H1 (cell line): ENCODE measurements at regions not wholly inside any gene's neighbourhood (a gene's known extent, or its start where the extent isn't known, plus 50 kb on each side); places are given as distances from the start of the nearest gene placed in this dataset.

Experiments used
- CTCF ChIA-PET: fragments of 300-600 bp; sonication (Branson Sonifier 250); formaldehyde crosslinking; loops from one replicate; lab custom pipeline; 2021; ENCODE audit not compliant: partially characterized antibody; lab: Charles Lee
- POLR2A ChIA-PET: fragments of 300-600 bp; sonication (Branson Sonifier 250); formaldehyde crosslinking; loops from one replicate; lab custom pipeline; 2021; ENCODE audit warnings: inconsistent platforms; ENCODE audit not compliant: partially characterized antibody; lab: Charles Lee
- DNase-seq, 2 experiments: peaks; one replicate each; pipeline versions ENCODE4 v3.0.0 to v3.0.0-alpha.2; 2010 to 2022; ENCODE audit warnings: low spot score in 2 of 2, low read depth in 1 of 2, mixed read lengths in 1 of 2
- FAIRE-seq: peaks from 2 replicates; lab custom pipeline; 2011; peaks lifted over from hg19 to GRCh38; lab: Jason Lieb, UNC
- H2AFZ ChIP-seq: 2 replicates; pipeline ENCODE4 v1.8.1; 2012; ENCODE audit warnings: low read length, inconsistent platforms
- H2AK5ac ChIP-seq: 2 replicates; pipeline ENCODE4 v1.6.1; 2013; ENCODE audit warnings: low read depth, low read length
- H2BK120ac ChIP-seq: replicated peaks from 2 replicates; pipeline ENCODE3; 2013; ENCODE audit warnings: low read depth, low read length, inconsistent platforms
- H2BK12ac ChIP-seq: 2 replicates; pipeline ENCODE4 v1.6.1; 2013; ENCODE audit warnings: low read depth, low read length
- H2BK15ac ChIP-seq: 2 replicates; pipeline ENCODE4 v1.6.1; 2013; ENCODE audit warnings: low read length
- H2BK20ac ChIP-seq: 2 replicates; pipeline ENCODE4 v1.6.1; 2013; ENCODE audit warnings: low read length
- H2BK5ac ChIP-seq: 2 replicates; pipeline ENCODE4 v1.6.1; 2013; ENCODE audit warnings: low read depth, low read length
- H3K14ac ChIP-seq: 2 replicates; pipeline ENCODE4 v1.6.1; 2013; ENCODE audit warnings: inconsistent platforms; ENCODE audit not compliant: insufficient read length
- H3K18ac ChIP-seq: 2 replicates; pipeline ENCODE4 v1.6.1; 2013; ENCODE audit warnings: low read length; ENCODE audit errors: extremely low read depth
- H3K23ac ChIP-seq: 2 replicates; pipeline ENCODE4 v1.6.1; 2013; ENCODE audit warnings: inconsistent platforms; ENCODE audit not compliant: insufficient read length
- H3K23me2 ChIP-seq: 2 replicates; pipeline ENCODE4 v1.6.1; 2013; ENCODE audit warnings: low read depth, low read length
- H3K27ac ChIP-seq: 2 replicates; pipeline ENCODE4 v1.6.1; 2011; ENCODE audit warnings: low read depth, low read length, inconsistent platforms
- H3K27me3 ChIP-seq, 4 experiments: replicated peaks in 1 of 4; 1 replicate in 1 of 4; 2 replicates in 3 of 4; pipeline versions ENCODE4 v1.6.1 to v1.8.1; 2011 to 2013; ENCODE audit warnings: low read length in 3 of 4, mild to moderate bottlenecking in 3 of 4, inconsistent platforms in 2 of 4, mixed read lengths in 2 of 4, moderate library complexity in 1 of 4; ENCODE audit not compliant: control insufficient read depth in 3 of 4, insufficient read depth in 3 of 4; ENCODE audit errors: extremely low read depth in 1 of 4
- H3K36me3 ChIP-seq, 4 experiments: 2 replicates each; pipeline versions ENCODE4 v1.6.1 to v1.8.1; 2011 to 2013; ENCODE audit warnings: mild to moderate bottlenecking in 4 of 4, low read length in 3 of 4, moderate library complexity in 2 of 4, control low read depth in 1 of 4, inconsistent platforms in 1 of 4; ENCODE audit not compliant: insufficient read depth in 4 of 4, control insufficient read depth in 2 of 4
- H3K4ac ChIP-seq: replicated peaks from 2 replicates; pipeline ENCODE3; 2013; ENCODE audit warnings: low read length, low read depth, mixed read lengths, inconsistent platforms; ENCODE audit not compliant: insufficient read length
- H3K4me1 ChIP-seq, 4 experiments: replicated peaks in 1 of 4; 1 replicate in 1 of 4; 2 replicates in 3 of 4; pipeline versions ENCODE4 v1.6.1 to v1.8.1; 2011 to 2013; ENCODE audit warnings: low read length in 3 of 4, inconsistent platforms in 2 of 4, mixed read lengths in 1 of 4; ENCODE audit not compliant: insufficient read depth in 4 of 4, control insufficient read depth in 3 of 4
- H3K4me2 ChIP-seq, 2 experiments: 2 replicates each; pipeline versions ENCODE4 v1.6.1 to v1.8.1; 2011 to 2013; ENCODE audit warnings: low read depth in 2 of 2, low read length in 2 of 2, control low read depth in 1 of 2, inconsistent platforms in 1 of 2, mild to moderate bottlenecking in 1 of 2; ENCODE audit not compliant: insufficient read depth in 1 of 2
- H3K4me3 ChIP-seq, 4 experiments: fragments of 200-600, 300-600 bp in 1 of 4; sonication (generic), shearing (Covaris generic), sonication (Bioruptor Twin) in 1 of 4; 2 replicates each; pipeline versions ENCODE4 v1.5.1 to v1.8.1; 2011 to 2016; ENCODE audit warnings: low read length in 4 of 4, low read depth in 3 of 4, control low read depth in 2 of 4, inconsistent platforms in 2 of 4, mild to moderate bottlenecking in 2 of 4, mixed read lengths in 1 of 4, moderate library complexity in 1 of 4; ENCODE audit not compliant: insufficient read depth in 2 of 4; ENCODE audit errors: extremely low read depth in 1 of 4
- H3K56ac ChIP-seq: replicated peaks from 2 replicates; pipeline ENCODE3; 2013; ENCODE audit warnings: low read depth, mild to moderate bottlenecking, mixed read lengths, low read length, inconsistent platforms; ENCODE audit not compliant: insufficient read length
- H3K79me1 ChIP-seq: 2 replicates; pipeline ENCODE4 v1.6.1; 2013; ENCODE audit warnings: low read depth, low read length, control low read depth
- H3K79me2 ChIP-seq, 2 experiments: 2 replicates each; pipeline versions ENCODE4 v1.6.1 to v1.8.1; 2012 to 2013; ENCODE audit warnings: low read length in 2 of 2, mild to moderate bottlenecking in 2 of 2, inconsistent platforms in 1 of 2; ENCODE audit not compliant: insufficient read depth in 2 of 2, control insufficient read depth in 1 of 2
- H3K9ac ChIP-seq, 4 experiments: replicated peaks in 1 of 4; 1 replicate in 1 of 4; 2 replicates in 3 of 4; pipeline versions ENCODE4 v1.6.1 to v1.8.1; 2011 to 2013; ENCODE audit warnings: low read depth in 3 of 4, low read length in 3 of 4, control low read depth in 2 of 4, mild to moderate bottlenecking in 2 of 4, moderate library complexity in 2 of 4, inconsistent platforms in 1 of 4; ENCODE audit errors: extremely low read depth in 1 of 4
- H3K9me3 ChIP-seq, 2 experiments: 2 replicates each; pipeline versions ENCODE4 v1.6.1 to v1.8.1; 2012 to 2013; ENCODE audit warnings: mild to moderate bottlenecking in 2 of 2, moderate library complexity in 2 of 2, control low read depth in 1 of 2, inconsistent platforms in 1 of 2, low read depth in 1 of 2, low read length in 1 of 2, mixed read lengths in 1 of 2; ENCODE audit not compliant: insufficient read depth in 2 of 2
- H4K20me1 ChIP-seq, 2 experiments: replicated peaks in 1 of 2; 2 replicates each; pipeline versions ENCODE3 to v1.8.1; 2011 to 2013; ENCODE audit warnings: inconsistent platforms in 2 of 2, low read length in 2 of 2, mild to moderate bottlenecking in 1 of 2; ENCODE audit not compliant: insufficient read depth in 2 of 2, control insufficient read depth in 1 of 2
- H4K5ac ChIP-seq: 2 replicates; pipeline ENCODE4 v1.6.1; 2013; ENCODE audit warnings: low read length, low read depth, mixed read lengths, inconsistent platforms; ENCODE audit not compliant: insufficient read length
- H4K8ac ChIP-seq: 2 replicates; pipeline ENCODE4 v1.8.0; 2013; ENCODE audit warnings: mild to moderate bottlenecking, moderate library complexity, low read length, inconsistent platforms; ENCODE audit not compliant: insufficient read depth; ENCODE audit errors: extremely low read depth
- H4K91ac ChIP-seq: replicated peaks from 2 replicates; pipeline ENCODE3; 2013; ENCODE audit warnings: low read length, mixed read lengths, inconsistent platforms; ENCODE audit not compliant: insufficient read length
- EGR1 ChIP-seq: IDR thresholded peaks from 2 replicates; pipeline ENCODE4 v1.6.1; 2011; ENCODE audit warnings: low read depth, low read length, borderline replicate concordance
- POLR2AphosphoS5 ChIP-seq: IDR thresholded peaks from 2 replicates; pipeline ENCODE4 v1.6.1; 2011; ENCODE audit warnings: low read depth, low read length
- RAD21 ChIP-seq, 2 experiments: IDR thresholded peaks in 1 of 2; conservative IDR thresholded peaks in 1 of 2; 2 replicates each; pipeline ENCODE4 v1.6.1; 2011; ENCODE audit warnings: low read depth in 2 of 2, low read length in 2 of 2, improper control_type of control experiment in 1 of 2, inconsistent platforms in 1 of 2, mild to moderate bottlenecking in 1 of 2, moderate library complexity in 1 of 2
- RXRA ChIP-seq: IDR thresholded peaks from 2 replicates; pipeline ENCODE4 v1.6.1; 2011; ENCODE audit warnings: low read depth, mild to moderate bottlenecking, low read length, moderate library complexity; ENCODE audit not compliant: insufficient read depth
- SIN3A ChIP-seq, 2 experiments: IDR thresholded peaks in 1 of 2; conservative IDR thresholded peaks in 1 of 2; 2 replicates each; pipeline ENCODE4 v1.6.1; 2011 to 2012; ENCODE audit warnings: low read length in 2 of 2, improper control_type of control experiment in 1 of 2, low read depth in 1 of 2, mild to moderate bottlenecking in 1 of 2
- SP1 ChIP-seq: IDR thresholded peaks from 2 replicates; pipeline ENCODE4 v1.6.1; 2011; ENCODE audit warnings: low read depth, low read length
- WGBS, 2 experiments: shearing (Covaris generic) in 1 of 2; methylation state at CpG; one replicate each; pipeline versions ENCODE4 v1.1.6 to v1.1.7; 2013 to 2015; ENCODE audit warnings: low lambda C conversion rate in 2 of 2, mixed read lengths in 2 of 2, inconsistent platforms in 1 of 2, low coverage in 1 of 2, missing lambda C conversion rate in 1 of 2; ENCODE audit not compliant: insufficient replicate concordance in 2 of 2, insufficient coverage in 1 of 2, insufficient read length in 1 of 2; ENCODE audit errors: extremely low coverage in 1 of 2, missing lambda C conversion rate in 1 of 2; 5-methylcytosine and 5-hydroxymethylcytosine counted together

GRCh38 chr14:27222671-27223070, 624.8 kb upstream of the NOVA1 start:
- Histone ChIP-seq H3K79me2 (no peaks in the 10 kb centered on the region), H3K9me3 (no peaks in the 10 kb centered on the region), H2BK20ac (no peak overlapping the region), H3K9ac (no peak overlapping the region), H4K5ac (no peak overlapping the region), H2BK12ac (no peak overlapping the region), H3K14ac (no peak overlapping the region), H4K91ac (no peak overlapping the region), H3K4ac (no peak overlapping the region), H3K4me3 (no peak overlapping the region), H3K79me1 (no peaks in the 10 kb centered on the region), H3K4me2 (no peak overlapping the region), H2BK5ac (no peak overlapping the region), H3K27ac (no peak overlapping the region), H2AFZ (no peak overlapping the region), H2BK120ac (no peak overlapping the region), H2AK5ac (no peak overlapping the region), H3K23me2 (no peaks in the 10 kb centered on the region), H3K27me3 (no peaks in the 10 kb centered on the region), H3K36me3 (no peaks in the 10 kb centered on the region), H4K8ac (no peak overlapping the region), H3K4me1 (no peaks in the 10 kb centered on the region), H4K20me1 (no peaks in the 10 kb centered on the region)
- no peak for DNase-seq
- CTCF ChIA-PET = no interaction called here
- 88% methylated on average over 2 of the region's 2 CpGs; no CpG with 5 or more reads in 1 of the 2 experiments for whole genome bisulfite sequencing, 2 experiments
- FAIRE-seq = no peak
- POLR2A ChIA-PET = no interaction called here
- TF ChIP-seq RAD21 (IDR thresholded peaks at IDR 0.05 in 1 of 2, conservative IDR thresholded peaks at IDR 0.05 in 1 of 2; ENCODE audit: low read depth in 2 of 2, low read length in 2 of 2) (no peak), SP1 (no peak), EGR1 (no peak), RXRA (no peak), POLR2AphosphoS5 (no peak), SIN3A (conservative IDR thresholded peaks at IDR 0.05 in 1 of 2, IDR thresholded peaks at IDR 0.05 in 1 of 2; ENCODE audit: low read depth in 1 of 2, low read length in 2 of 2) (no peak)
- TF ChIP-seq, all 59 proteins: peak for 0
- H3K23ac ChIP-seq = no peak overlapping the region
- H3K18ac ChIP-seq = no peak overlapping the region
- H2BK15ac ChIP-seq = no peak overlapping the region
- H3K56ac ChIP-seq = no peak overlapping the region
